DOHH2 (cell line): ENCODE measurements at regions not wholly inside any gene's neighbourhood (a gene's known extent, or its start where the extent isn't known, plus 50 kb on each side); places are given as distances from the start of the nearest gene placed in this dataset.

Experiments used
- H3F3A ChIP-seq: fragments of 200-600 bp; sonication (generic), shearing (Covaris generic); 2 replicates; pipeline ENCODE4 v1.6.0; 2016; ENCODE audit warnings: antibody characterized with exemption, mild to moderate bottlenecking; ENCODE audit not compliant: control insufficient read depth, insufficient read depth
- H3K27ac ChIP-seq: fragments of 200-600 bp; sonication (generic); 2 replicates; pipeline ENCODE4 v1.5.1; 2014; ENCODE audit warnings: low read depth, mild to moderate bottlenecking, low read length, moderate library complexity
- H3K27me3 ChIP-seq: fragments of 200-600 bp; sonication (generic); 2 replicates; pipeline ENCODE4 v1.6.1; 2014; ENCODE audit warnings: mild to moderate bottlenecking, low read length, mixed read lengths; ENCODE audit not compliant: control insufficient read depth
- H3K36me3 ChIP-seq: fragments of 200-600 bp; sonication (generic); 2 replicates; pipeline ENCODE4 v1.6.1; 2014; ENCODE audit warnings: mild to moderate bottlenecking, low read length, moderate library complexity, mixed read lengths; ENCODE audit not compliant: control insufficient read depth
- H3K4me1 ChIP-seq: fragments of 200-600 bp; sonication (generic); 2 replicates; pipeline ENCODE4 v1.6.1; 2014; ENCODE audit warnings: mild to moderate bottlenecking, low read length, mixed read lengths; ENCODE audit not compliant: control insufficient read depth
- H3K4me2 ChIP-seq: fragments of 200-600 bp; sonication (generic); 2 replicates; pipeline ENCODE4 v1.6.0; 2014; ENCODE audit warnings: mild to moderate bottlenecking, low read length, moderate library complexity
- H3K4me3 ChIP-seq: fragments of 200-600 bp; sonication (generic); 2 replicates; pipeline ENCODE4 v1.5.1; 2014; ENCODE audit warnings: mild to moderate bottlenecking, low read length, mixed read lengths
- H3K79me2 ChIP-seq: fragments of 200-600 bp; sonication (generic); 2 replicates; pipeline ENCODE4 v1.6.1; 2014; ENCODE audit warnings: mild to moderate bottlenecking, low read length, mixed read lengths; ENCODE audit not compliant: control insufficient read depth
- H3K9me2 ChIP-seq: fragments of 200-600 bp; sonication (generic); replicated peaks from 2 replicates; pipeline ENCODE4 v1.6.1; 2014; ENCODE audit warnings: mild to moderate bottlenecking, low read length, mixed read lengths; ENCODE audit not compliant: control insufficient read depth
- H3K9me3 ChIP-seq: fragments of 200-600 bp; sonication (generic); 2 replicates; pipeline ENCODE4 v1.6.1; 2014; ENCODE audit warnings: antibody characterized with exemption, low read length, mixed read lengths; ENCODE audit not compliant: control insufficient read depth, insufficient read depth
- H4K20me1 ChIP-seq: fragments of 200-600 bp; sonication (generic); 2 replicates; pipeline ENCODE4 v1.6.0; 2014; ENCODE audit warnings: low read depth, mild to moderate bottlenecking, antibody characterized with exemption, low read length, moderate library complexity; ENCODE audit not compliant: control insufficient read depth, insufficient read depth
- CTCF ChIP-seq: fragments of 200-600 bp; sonication (generic); IDR thresholded peaks from one replicate; pipeline ENCODE4 v1.5.1; 2014; ENCODE audit warnings: antibody characterized with exemption, mild to moderate bottlenecking, low read depth, low read length; ENCODE audit not compliant: poor library complexity, severe bottlenecking
- EZH2phosphoT487 ChIP-seq: fragments of 200-600 bp; sonication (generic); IDR thresholded peaks from 2 replicates; pipeline ENCODE4 v1.6.1; 2017; ENCODE audit warnings: borderline replicate concordance, mild to moderate bottlenecking, antibody characterized with exemption, low read length, moderate library complexity, mixed read lengths

- H3F3A ChIP-seq = no peaks in the 10 kb centered on the region
- TF ChIP-seq EZH2phosphoT487 = no peak
- TF ChIP-seq CTCF = no peak
These were observed 153.3 kb downstream of the ESM1 start for GRCh38 chr5:54832045-54832444.

GRCh38 chr5:54831233-54831632, 154.2 kb downstream of the ESM1 start:
- H3K9me2 ChIP-seq = no peaks in the 10 kb centered on the region
- H3K36me3 ChIP-seq = no peaks in the 10 kb centered on the region
- H3F3A ChIP-seq = no peaks in the 10 kb centered on the region
- peaks cover 7% of the 10 kb centered on the region; the same call in 1 of the 2 replicates for H3K27me3 ChIP-seq
- H3K9me3 ChIP-seq = no peaks in the 10 kb centered on the region
- H3K4me2 ChIP-seq = no peak overlapping the region
- H3K4me3 ChIP-seq = no peak overlapping the region
- no peak for TF ChIP-seq EZH2phosphoT487
- TF ChIP-seq CTCF = no peak
- H3K4me1 ChIP-seq = no peaks in the 10 kb centered on the region
- H3K27ac ChIP-seq = no peak overlapping the region
- H3K79me2 ChIP-seq = no peaks in the 10 kb centered on the region
- no peaks in the 10 kb centered on the region for H4K20me1 ChIP-seq

More at GRCh38 chr5:54832045-54832444, 153.3 kb downstream of the ESM1 start:
- H3K9me3 ChIP-seq = no peaks in the 10 kb centered on the region
- no peak overlapping the region for H3K4me3 ChIP-seq
- no peak overlapping the region for H3K27ac ChIP-seq
- no peaks in the 10 kb centered on the region for H4K20me1 ChIP-seq
- H3K9me2 ChIP-seq = no peaks in the 10 kb centered on the region
- no peaks in the 10 kb centered on the region for H3K4me1 ChIP-seq
- no peaks in the 10 kb centered on the region for H3K79me2 ChIP-seq
- peaks cover 10% of the 10 kb centered on the region; the same call in 1 of the 2 replicates for H3K27me3 ChIP-seq
- no peaks in the 10 kb centered on the region for H3K36me3 ChIP-seq
- no peak overlapping the region for H3K4me2 ChIP-seq

GRCh38 chr5:54829676-54830535, 155.5 kb downstream of the ESM1 start:
- Histone ChIP-seq H3K4me2 (no peak overlapping the region), H3K4me1 (no peaks in the 10 kb centered on the region), H3K4me3 (no peak overlapping the region), H3K79me2 (no peaks in the 10 kb centered on the region), H3F3A (no peaks in the 10 kb centered on the region), H4K20me1 (no peaks in the 10 kb centered on the region), H3K27ac (no peak overlapping the region), H3K36me3 (no peaks in the 10 kb centered on the region), H3K9me3 (no peaks in the 10 kb centered on the region), H3K27me3 (peaks cover 7% of the 10 kb centered on the region; the same call in 1 of the 2 replicates), H3K9me2 (no peaks in the 10 kb centered on the region)
- no peak for TF ChIP-seq CTCF
- TF ChIP-seq EZH2phosphoT487 = no peak
